ENCODE measurements at regions not wholly inside any gene's neighbourhood (a gene's known extent, or its start where the extent isn't known, plus 50 kb on each side); places are given as distances from the start of the nearest gene placed in this dataset.
"Not testable (repeated sequence)": the region's sequence is repeated elsewhere in the genome, so short reads cannot be mapped to it uniquely, and the experiment has no call there.

DNA sequence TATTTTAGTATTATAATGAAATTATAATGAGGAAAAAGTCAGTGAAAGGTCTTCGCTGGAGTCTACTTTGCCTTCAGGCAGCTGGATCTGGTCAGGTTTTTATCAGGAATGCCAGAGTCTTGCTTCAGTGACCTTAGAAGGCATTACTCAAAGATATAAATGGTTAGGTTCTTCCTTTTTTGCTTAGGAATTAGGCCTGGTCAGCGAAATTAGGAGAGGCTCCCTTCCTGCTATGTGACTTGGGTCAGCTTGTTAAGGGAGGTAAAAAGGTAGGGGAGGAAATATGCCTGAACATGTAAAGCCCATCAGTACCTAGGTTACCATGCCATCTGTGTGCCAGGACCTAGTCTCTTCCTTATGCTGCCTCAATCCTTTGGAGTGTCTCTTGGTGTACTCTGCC, 115.1 kb downstream of the OTOR start:
- DNase-seq (ENCODE audit: low read depth in 2 of 2, low spot score in 1 of 2) = no peak

DNA sequence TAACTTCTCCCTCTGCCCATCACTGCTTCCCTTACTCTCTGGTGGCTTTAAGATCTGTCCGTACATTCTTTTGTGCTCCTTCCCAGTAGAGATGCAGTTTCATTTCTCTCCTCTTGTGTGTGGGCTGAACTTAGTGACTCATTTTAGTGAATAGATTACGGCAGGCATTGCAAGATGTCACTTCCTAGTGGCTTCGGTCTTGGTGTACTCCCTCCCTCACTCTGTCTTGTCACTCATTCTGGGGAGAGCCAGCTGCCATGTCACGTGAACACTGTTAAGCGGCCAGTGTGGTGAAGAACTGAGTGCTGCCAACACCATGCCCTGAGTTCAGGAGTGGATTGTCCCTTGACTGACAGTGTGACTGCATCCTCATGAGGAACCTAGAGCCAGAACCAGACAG, 115.9 kb downstream of the OTOR start:
- DNase-seq (ENCODE audit: low read depth in 2 of 2, low spot score in 1 of 2) = no peak

DNA sequence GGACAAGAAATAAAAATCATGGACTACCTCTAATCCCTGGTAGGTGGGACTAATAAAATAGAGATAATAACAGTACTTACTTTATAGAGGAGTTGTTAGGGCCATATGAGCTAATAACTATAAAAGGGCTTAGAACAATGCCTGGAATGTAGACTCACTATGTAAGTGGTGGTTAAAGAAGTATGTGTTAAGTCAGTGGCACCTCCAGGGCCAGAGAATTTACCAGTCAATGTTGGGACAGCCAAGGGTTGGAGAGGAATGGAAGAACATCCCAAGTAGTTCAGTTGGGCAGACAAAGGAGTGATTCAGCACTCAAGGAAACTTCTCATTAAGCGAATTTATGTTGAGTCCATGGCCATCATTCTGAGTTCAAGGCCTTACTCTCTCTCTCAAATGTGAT, 116.8 kb downstream of the OTOR start:
- no peak for DNase-seq (ENCODE audit: low read depth in 2 of 2, low spot score in 1 of 2)

DNA sequence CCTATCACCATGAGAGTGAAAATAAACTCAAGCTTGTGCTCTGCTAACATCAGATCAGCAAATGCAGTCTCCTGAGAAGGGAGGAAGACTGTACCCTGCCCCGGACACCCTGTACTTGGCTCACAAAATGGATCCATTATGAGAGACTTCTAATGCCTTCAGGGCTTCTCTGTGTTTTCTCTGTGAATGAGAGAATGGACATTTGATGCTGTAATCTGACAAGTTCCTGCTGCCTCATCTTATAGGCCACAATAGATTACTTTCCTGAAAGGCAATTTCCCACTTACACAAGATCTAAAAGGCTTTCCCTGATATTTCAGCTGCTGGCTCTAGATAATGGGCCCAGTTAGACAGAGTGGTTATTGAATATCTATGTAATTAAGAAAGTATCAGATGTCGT, 117.2 kb downstream of the OTOR start:
- DNase-seq (ENCODE audit: low read depth in 2 of 2, low spot score in 1 of 2) = no peak

DNA sequence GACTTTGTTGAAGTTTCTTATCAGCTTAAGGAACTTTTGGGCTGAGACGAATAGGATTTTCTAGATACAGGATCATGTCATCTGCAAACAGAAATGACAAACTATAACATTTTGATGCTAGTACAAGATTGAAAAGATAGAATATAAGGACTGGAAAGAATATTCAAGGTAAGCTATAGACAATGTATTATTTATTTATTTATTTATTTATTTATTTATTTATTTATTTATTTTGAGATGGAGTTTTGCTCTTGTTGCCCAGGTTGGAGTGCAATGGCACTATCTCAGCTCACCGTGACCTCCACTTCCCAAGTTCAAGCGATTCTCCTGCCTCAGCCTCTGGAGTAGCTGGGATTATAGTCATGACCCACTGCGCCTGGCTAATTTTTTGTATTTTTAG, 125.0 kb downstream of the OTOR start:
- DNase-seq (ENCODE audit: low read depth in 2 of 2, low spot score in 1 of 2) = not testable (repeated sequence)

DNA sequence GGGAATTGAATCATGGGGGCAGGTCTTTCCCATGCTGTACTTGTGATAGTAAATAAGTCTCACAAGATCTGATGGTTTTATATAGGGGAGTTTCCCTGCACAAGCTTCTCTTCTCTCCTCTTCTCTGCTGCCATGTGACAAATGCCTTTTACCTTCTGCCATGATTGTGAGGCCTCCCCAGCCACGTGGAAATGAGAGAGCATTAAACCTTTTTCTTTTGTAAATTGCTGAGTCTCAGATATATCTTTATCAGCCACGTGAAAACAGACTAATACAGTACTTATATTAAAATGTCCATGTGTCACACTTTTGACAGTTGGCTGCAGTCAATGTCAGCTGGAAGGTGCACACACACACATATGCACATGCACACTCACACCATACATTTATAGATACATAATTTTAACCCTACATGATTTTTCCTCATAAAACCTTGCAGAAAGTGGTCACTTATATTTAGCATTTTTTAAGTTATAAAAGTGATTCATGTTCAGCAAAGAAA, 128.9 kb downstream of the OTOR start:
- DNase-seq (ENCODE audit: low read depth in 2 of 2, low spot score in 1 of 2) = no peak

DNA sequence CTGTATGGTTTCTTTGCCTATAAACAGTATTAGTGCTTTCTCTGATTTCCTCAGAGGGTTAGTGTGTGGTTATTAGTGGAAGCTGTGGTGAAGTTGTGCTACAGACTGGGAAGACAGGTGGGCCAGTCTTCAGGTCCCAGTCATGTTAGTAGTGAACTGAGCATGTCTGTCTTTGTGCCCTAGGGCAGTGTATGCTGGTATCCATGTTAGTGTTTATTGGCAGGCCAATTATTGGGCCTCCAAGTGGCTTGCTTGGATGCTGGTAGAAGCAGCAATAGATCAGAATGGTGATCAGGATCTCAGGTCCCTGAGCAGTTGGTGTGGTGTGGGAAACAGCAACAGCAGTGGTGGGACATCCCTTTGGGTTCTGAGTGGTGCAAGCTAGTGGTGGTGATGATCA, 137.6 kb downstream of the OTOR start:
- no peak for DNase-seq (ENCODE audit: low read depth in 2 of 2, low spot score in 1 of 2)

DNA sequence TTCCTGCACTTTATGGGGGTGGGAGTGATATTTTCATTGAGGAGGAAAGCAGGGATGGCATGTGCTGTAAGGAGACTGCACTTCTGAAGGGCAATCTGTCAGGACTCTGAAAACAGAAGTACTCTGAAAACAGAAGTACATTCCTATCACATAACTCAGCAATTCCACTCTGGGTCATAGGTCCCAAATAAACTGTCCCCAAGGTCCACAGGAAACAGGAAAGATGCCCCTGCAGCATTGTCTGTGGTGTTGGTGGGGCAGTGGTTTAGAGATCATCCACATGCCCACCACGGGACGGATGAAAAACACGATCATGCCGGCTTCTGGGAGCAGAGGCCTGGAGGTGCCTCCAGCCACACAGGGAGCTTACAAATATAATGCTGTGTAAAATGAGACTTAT, 150.3 kb downstream of the OTOR start:
- no peak for DNase-seq (ENCODE audit: low read depth in 2 of 2, low spot score in 1 of 2)

DNA sequence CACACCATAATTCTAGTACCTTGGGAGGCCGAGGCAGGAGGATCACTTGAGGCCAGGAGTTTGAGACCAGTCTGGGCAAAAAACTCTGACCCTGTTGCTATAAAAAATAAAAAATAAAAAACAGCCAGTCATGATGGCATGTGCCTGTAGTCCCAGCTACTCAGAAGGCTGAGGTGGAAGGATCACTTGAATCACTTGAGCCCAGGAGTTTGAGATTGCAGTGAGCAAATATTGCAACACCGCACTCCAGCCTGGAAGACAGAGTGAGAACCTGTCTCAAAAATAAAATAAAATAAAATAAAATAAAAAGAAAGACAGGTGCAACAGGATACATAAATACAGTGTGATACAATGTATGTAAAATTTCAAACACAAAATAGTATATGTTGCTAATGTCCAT, 154.5 kb downstream of the OTOR start:
- no peak for DNase-seq (ENCODE audit: low read depth in 2 of 2, low spot score in 1 of 2)

DNA sequence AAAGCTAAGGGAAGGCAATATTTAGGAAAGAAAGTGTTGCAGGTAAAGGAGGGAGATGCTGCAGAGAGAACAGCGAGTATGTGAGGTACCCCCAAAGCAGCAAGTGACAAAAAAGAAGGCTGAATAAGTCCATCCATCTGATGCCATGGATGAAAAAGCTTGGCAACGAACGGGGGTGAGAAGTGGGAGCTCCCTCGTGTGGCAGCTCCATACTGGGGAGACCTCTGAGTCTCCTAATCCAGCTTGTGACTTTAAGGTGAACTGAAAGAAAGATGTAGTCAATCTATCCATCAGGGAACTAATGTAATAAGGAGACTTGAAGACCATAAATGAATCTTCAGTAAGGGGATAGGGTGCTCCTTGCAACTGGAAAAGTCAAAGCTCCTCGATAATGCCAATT, 156.6 kb downstream of the OTOR start:
- DNase-seq (ENCODE audit: low read depth in 2 of 2, low spot score in 1 of 2) = no peak

DNA sequence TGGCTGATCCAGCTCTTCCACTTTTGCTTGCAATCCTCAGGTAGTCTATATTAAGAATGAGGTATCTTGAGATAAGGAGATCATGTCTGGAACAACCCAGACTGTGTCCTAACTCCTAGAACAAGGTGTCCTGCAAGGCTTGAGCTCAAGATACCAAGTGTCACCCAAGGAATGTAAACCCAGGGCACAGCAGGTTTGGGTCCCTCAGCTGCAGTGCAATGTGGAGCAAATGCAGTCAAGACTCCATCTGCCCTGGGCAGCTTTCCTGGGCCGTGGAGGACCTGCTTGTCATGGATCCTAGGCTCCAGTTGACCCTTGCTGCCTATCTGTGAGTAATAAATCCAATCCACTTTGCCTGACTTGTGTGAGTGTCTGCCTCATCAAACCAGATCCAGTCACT, 166.1 kb downstream of the OTOR start:
- no peak for DNase-seq (ENCODE audit: low read depth in 2 of 2, low spot score in 1 of 2)

DNA sequence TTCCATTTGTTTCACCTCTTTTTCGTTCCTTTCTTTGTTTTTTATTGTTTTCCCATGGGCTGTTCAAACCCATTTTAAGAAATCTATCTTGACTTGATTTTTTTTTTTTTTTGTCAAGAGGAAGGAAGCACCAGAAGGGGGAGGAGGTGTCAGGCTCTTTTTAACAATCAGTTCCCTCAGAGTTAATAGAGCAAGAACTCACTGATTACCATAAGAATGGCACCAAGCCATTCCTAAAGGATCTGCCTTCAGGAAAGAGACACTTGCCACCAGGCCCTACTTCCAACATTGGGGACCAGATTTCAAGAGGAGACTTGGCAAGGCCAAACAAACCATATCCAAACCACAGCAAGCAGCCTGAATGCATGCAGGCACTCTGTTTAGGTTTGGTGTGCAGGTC, 168.0 kb downstream of the OTOR start:
- DNase-seq (ENCODE audit: low read depth in 2 of 2, low spot score in 1 of 2) = no peak

DNA sequence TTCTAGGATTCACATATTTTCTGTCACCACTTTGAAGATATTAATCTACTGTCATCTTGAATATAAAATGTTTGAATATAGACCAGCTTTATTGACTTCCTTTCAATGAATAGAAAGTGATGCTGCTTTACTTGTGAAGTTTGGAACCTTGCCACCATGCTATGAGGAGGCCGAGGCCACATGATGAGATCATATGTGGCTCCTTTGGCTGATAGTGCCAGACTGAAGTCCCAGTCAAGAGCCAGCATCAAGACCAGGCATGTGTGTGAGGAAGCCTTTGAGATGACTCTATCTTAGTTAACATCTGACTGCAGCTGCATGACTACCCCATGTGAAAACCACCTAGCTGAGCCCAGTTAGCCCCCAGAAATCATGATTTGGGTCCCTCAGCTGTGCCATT, 169.5 kb downstream of the OTOR start:
- DNase-seq (ENCODE audit: low read depth in 2 of 2, low spot score in 1 of 2) = no peak

DNA sequence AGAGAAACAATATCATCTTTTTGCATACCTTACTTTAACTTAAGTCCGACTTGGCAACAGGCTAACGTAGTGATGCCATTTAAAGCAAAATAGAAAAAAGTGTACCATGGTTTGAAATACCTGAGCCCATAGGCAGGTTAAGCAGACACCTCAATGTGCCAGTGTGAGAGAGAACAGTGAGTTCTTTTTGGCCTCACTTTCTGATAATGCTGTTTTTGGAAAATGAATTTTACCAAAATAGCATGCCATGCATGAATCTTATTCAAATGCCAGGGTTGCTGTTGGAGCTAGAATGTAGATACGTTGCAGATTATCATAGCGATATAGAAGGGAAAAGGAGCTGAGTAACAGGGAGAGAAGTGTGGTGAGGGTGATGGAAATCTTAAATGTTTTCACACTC, 170.2 kb downstream of the OTOR start:
- DNase-seq (ENCODE audit: low read depth in 2 of 2, low spot score in 1 of 2) = no peak

DNA sequence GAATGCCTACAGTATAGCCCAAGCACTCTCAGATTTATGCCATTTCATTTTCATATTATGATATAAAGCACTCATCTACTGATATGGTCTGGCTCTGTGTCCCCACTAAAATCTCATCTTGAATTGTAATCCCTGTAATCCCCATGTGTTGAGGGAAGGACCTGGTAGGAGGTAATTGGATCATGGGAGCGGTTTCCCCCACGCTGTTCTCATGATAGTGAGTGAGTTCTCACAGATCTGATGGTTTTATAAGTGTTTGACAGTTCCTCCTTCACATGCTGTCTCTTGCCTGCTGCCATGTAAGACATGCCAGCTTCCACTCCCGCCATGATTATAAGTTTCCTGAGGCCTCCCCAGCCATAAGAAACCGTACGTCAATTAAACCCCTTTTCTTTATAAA, 171.7 kb downstream of the OTOR start:
- DNase-seq (ENCODE audit: low read depth in 2 of 2, low spot score in 1 of 2) = no peak

DNA sequence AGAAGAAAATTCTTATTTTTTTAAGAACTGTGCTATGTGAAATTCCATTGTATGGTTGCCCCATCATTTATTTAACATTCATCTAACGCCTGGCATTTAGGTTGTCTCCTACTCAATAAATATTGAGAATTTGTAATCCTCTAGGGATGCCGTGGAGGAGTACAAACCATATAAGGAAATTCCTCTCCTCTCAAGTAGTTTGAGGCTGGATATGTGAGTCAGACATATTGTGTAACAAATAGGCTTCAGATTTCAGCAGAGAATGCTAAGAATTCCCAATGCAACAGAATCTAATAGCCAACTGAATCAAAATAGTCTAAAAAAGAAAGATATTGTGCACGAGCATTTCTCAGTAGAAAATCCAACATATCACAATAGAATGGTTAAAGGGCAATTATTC, 174.7 kb downstream of the OTOR start:
- no peak for DNase-seq (ENCODE audit: low read depth in 2 of 2, low spot score in 1 of 2)

DNA sequence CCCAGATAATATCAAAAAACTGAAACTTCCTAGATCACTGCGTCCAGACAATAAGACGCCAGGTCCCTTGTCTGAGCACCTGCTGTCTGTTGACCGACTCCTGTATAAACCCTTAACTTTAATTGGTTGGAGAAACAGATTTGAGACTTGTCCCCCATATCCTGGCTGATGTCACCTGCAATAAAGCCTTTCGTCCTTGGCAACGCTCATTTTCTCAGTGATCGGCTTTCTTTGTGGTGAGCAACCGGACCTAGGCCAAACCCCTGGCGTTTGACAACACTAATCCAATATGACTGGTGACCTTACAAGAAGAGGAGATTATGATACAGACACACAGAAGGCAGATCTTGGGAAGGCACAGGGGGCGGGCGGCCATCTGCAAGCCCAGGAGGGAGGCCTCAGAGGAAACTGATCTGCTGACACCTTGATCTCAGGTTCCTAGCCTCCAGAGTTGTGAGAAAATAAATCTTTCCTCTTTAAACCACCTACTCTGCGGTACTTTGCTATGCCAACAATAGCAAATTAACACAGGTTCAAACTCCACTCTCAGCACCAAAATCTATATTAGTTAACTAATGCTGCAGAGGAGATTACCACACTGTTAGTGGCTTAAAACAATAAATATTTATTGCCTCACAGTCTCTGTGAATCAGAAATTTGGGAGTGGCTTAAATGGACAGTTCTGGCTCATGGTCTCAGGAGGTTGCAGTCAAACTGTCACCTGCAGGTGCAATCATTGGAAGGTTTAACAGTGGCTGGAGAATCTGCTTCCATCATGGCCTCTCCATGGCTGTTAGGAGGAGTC, 178.7 kb downstream of the OTOR start:
- DNase-seq (ENCODE audit: low read depth in 2 of 2, low spot score in 1 of 2) = no peak

DNA sequence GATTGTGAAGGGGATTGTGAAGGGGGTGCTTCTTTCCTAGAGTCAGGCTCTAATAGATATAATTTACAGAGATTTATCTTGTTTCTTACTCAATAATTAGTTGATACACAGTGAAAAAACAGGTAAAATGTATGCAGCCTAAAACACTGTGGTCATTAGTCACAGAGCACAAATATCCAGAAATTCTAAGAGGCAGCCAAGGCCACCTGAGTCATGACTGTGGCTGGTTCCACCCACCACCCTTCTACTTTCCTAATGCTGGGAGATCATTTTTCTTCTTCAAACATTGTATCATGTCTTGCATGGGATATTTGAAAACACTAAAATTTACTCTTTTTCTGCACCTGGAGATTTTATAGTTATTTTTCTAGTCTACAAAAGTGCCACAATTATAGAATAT, 181.6 kb downstream of the OTOR start:
- DNase-seq (ENCODE audit: low read depth in 2 of 2, low spot score in 1 of 2) = no peak

DNA sequence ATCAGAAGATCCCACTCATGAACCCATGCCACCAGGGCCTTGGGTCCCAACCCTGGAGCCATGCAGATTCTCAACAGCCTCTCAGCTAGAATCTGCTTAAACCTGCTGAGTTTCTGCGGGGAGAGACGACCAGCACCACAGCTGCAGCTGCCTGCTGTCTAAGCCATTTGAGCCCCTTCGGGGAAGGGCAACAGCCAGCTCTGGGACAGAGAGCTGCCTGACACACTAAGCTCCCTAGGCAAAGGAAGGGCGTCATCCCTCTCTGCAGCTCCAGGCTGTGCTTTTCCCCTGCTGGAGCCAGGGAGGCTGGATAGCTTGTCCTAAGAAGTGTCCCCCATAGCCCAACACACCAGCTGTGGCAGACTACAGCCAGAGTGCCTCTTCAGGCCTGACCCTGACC, 182.5 kb downstream of the OTOR start:
- DNase-seq (ENCODE audit: low read depth in 2 of 2, low spot score in 1 of 2) = no peak

DNA sequence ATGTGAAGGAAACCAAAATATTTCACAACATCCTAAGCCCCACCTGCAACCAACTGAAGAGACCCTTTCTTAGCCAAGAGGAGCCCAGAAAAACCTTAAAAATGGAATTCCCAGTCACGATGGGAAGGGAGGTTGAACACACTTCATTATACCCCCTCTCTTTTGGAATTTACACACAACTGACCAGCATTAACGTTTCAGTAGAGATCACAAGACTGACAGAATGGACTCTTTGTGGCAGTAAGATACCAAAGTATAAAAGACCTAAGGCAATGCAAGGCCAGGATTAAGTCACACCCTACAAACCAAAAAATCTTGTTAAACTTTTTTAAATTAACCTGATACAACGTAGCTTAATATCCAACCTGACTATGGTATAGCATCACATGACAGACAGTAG, 190.9 kb downstream of the OTOR start:
- DNase-seq (ENCODE audit: low read depth in 2 of 2, low spot score in 1 of 2) = no peak

DNA sequence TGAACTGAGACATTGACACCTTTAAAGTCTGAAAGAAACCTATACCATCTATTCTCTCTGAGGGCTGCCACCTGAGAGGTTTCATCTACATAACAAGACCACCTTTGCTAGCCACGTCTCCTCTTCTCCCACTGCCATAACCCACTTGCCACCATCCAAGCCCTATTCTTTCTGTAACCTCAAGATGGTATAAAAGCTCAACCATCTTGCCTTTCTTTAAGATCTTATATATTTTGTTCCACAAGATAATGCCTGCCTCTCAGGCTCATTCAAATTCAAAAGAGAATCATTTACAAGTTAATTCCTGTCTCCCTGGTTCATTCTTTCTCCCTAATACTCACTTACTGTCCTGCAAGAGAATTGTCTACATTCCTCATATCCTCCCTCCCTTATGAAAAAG, 192.5 kb downstream of the OTOR start:
- no peak for DNase-seq (ENCODE audit: low read depth in 2 of 2, low spot score in 1 of 2)

DNA sequence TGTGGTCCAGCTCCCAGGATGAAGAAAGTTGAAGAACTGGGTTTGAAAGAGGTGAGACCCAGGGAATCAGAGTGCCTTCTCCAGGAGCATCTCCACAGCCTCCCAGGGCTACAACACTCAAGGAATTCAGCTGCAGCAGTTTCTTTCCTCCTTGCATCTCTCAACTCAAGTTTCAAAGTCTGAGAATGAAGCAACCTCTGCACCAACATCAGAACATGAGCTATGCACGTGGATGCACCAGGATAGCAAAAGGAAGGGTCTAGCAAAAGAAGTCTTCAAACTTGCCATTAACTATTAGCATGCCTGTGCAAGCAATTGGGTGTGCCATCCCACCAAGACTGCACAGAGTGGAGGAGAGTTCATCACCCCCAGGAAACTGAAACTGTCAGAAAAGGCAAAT, 193.9 kb downstream of the OTOR start:
- no peak for DNase-seq (ENCODE audit: low read depth in 2 of 2, low spot score in 1 of 2)

DNA sequence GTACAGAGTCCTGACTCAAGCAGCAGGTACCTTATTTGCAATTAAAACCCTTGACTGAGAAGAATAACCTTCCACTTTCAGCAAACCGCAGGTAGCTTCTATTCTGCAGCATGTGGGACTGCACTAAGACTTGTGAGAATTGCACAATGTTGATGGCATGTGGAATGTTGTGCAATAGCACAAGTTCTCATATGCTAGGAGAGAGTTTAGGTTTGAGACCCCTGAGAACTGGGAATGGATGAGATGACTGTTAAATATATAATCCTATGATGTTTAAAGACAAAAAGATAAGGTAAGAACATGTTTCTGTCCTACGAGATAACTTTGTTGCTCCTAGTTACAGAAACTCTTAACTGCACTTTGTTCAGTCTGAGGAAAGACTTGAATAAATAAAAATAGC, 194.6 kb downstream of the OTOR start:
- DNase-seq (ENCODE audit: low read depth in 2 of 2, low spot score in 1 of 2) = no peak
